Keratinocyte (primary cell): ENCODE measurements at regions not wholly inside any gene's neighbourhood (a gene's known extent, or its start where the extent isn't known, plus 50 kb on each side); places are given as distances from the start of the nearest gene placed in this dataset.

Experiments
- DNase-seq: peaks from one replicate; pipeline ENCODE4 v3.0.0-alpha.2; 2011; ENCODE audit warnings: low read depth, missing footprints, low spot score
- FAIRE-seq: peaks from 2 replicates; lab custom pipeline; 2011; peaks lifted over from hg19 to GRCh38; lab: Jason Lieb, UNC
- H2AFZ ChIP-seq: 2 replicates; pipeline ENCODE4 v1.6.0; 2012; ENCODE audit warnings: low read length, control low read depth, inconsistent platforms; ENCODE audit not compliant: control insufficient read depth
- H3K27ac ChIP-seq: 2 replicates; pipeline ENCODE4 v1.5.1; 2011; ENCODE audit warnings: low read length; ENCODE audit not compliant: control insufficient read depth, insufficient read depth
- H3K27me3 ChIP-seq: 3 replicates; pipeline ENCODE4 v1.6.0; 2011; ENCODE audit warnings: low read length; ENCODE audit not compliant: control insufficient read depth, insufficient read depth; ENCODE audit errors: extremely low read depth
- H3K36me3 ChIP-seq, 2 experiments: 2 replicates in 1 of 2; 3 replicates in 1 of 2; pipeline ENCODE4 v1.5.1; 2011; ENCODE audit warnings: low read length in 2 of 2, mild to moderate bottlenecking in 1 of 2; ENCODE audit not compliant: control insufficient read depth in 2 of 2, insufficient read depth in 2 of 2; ENCODE audit errors: extremely low read depth in 1 of 2
- H3K4me1 ChIP-seq: 3 replicates; pipeline ENCODE4 v1.5.1; 2011; ENCODE audit warnings: low read length; ENCODE audit not compliant: control insufficient read depth, insufficient read depth; ENCODE audit errors: extremely low read depth
- H3K4me2 ChIP-seq: 3 replicates; pipeline ENCODE4 v1.6.0; 2011; ENCODE audit warnings: low read depth, low read length; ENCODE audit not compliant: control insufficient read depth, insufficient read depth; ENCODE audit errors: extremely low read depth
- H3K4me3 ChIP-seq, 3 experiments: fragments of 200-600 bp in 1 of 3; sonication (generic) in 1 of 3; 2 replicates in 2 of 3; 3 replicates in 1 of 3; pipeline ENCODE4 v1.5.1; 2011 to 2016; ENCODE audit warnings: low read length in 3 of 3, mild to moderate bottlenecking in 3 of 3, control low read depth in 2 of 3, inconsistent platforms in 1 of 3, low read depth in 1 of 3, mixed read lengths in 1 of 3, mixed run types in 1 of 3, moderate library complexity in 1 of 3; ENCODE audit not compliant: control insufficient read depth in 2 of 3, insufficient read depth in 2 of 3; ENCODE audit errors: extremely low read depth in 1 of 3
- H3K79me2 ChIP-seq: 2 replicates; pipeline ENCODE4 v1.6.0; 2012; ENCODE audit warnings: low read length; ENCODE audit not compliant: control insufficient read depth, insufficient read depth
- H3K9ac ChIP-seq: 3 replicates; pipeline ENCODE4 v1.6.0; 2011; ENCODE audit warnings: low read length; ENCODE audit not compliant: control insufficient read depth, insufficient read depth; ENCODE audit errors: extremely low read depth
- H3K9me1 ChIP-seq: 3 replicates; pipeline ENCODE4 v1.6.0; 2011; ENCODE audit warnings: low read length; ENCODE audit not compliant: control insufficient read depth, insufficient read depth; ENCODE audit errors: extremely low read depth
- H3K9me3 ChIP-seq: 2 replicates; pipeline ENCODE4 v1.5.1; 2012; ENCODE audit warnings: low read depth, low read length; ENCODE audit not compliant: control insufficient read depth
- H4K20me1 ChIP-seq: 3 replicates; pipeline ENCODE4 v1.6.0; 2011; ENCODE audit warnings: low read length; ENCODE audit not compliant: control insufficient read depth, insufficient read depth; ENCODE audit errors: extremely low read depth
- CTCF ChIP-seq, 3 experiments: IDR thresholded peaks in 1 of 3; conservative IDR thresholded peaks in 1 of 3; optimal IDR thresholded peaks in 1 of 3; 2 replicates in 2 of 3; 3 replicates in 1 of 3; pipeline versions ENCODE3 to v1.5.1; 2011; ENCODE audit warnings: low read length in 3 of 3, mild to moderate bottlenecking in 3 of 3, moderate library complexity in 2 of 3, control low read depth in 1 of 3, inconsistent platforms in 1 of 3; ENCODE audit not compliant: insufficient read depth in 2 of 3; ENCODE audit errors: extremely low read depth in 1 of 3
- EZH2 ChIP-seq: IDR thresholded peaks from one replicate; pipeline ENCODE4 v1.6.1; 2012; ENCODE audit warnings: inconsistent platforms, mild to moderate bottlenecking, low read length, moderate library complexity
- dilution Hi-C: fragments of 300-500 bp; cut with MboI; formaldehyde crosslinking; loops from one replicate; pipeline ENCODE4 v1.7.0; 2020; ENCODE audit warnings: low sequenced_read_pairs; ENCODE audit not compliant: extremely low pct_ligation_motif_present

GRCh38 chr12:118709946-118710345 is 271.4 kb upstream of the SRRM4 start:
- Histone ChIP-seq H3K9me1 (no peaks in the 10 kb centered on the region), H4K20me1 (no peaks in the 10 kb centered on the region), H3K27me3 (no peaks in the 10 kb centered on the region), H3K4me2 (no peak overlapping the region), H3K79me2 (no peaks in the 10 kb centered on the region), H3K9ac (no peak overlapping the region), H3K4me3 (no peak overlapping the region), H3K9me3 (no peaks in the 10 kb centered on the region), H3K27ac (no peak overlapping the region), H3K36me3 (no peaks in the 10 kb centered on the region), H2AFZ (no peak overlapping the region), H3K4me1 (no peaks in the 10 kb centered on the region)
- DNase-seq, result no peak
- TF ChIP-seq EZH2 (no peak), CTCF (optimal IDR thresholded peaks at IDR 0.05 in 1 of 3, IDR thresholded peaks at IDR 0.05 in 1 of 3, conservative IDR thresholded peaks at IDR 0.05 in 1 of 3; ENCODE audit: extremely low read depth in 1 of 3, insufficient read depth in 2 of 3, low read length in 3 of 3) (no peak)
- dilution Hi-C loops, result no loop called here
- no peak for FAIRE-seq

GRCh38 chr12:118711185-118711584 is 270.2 kb upstream of the SRRM4 start:
- dilution Hi-C loops, result no loop called here
- H4K20me1 ChIP-seq, result no peaks in the 10 kb centered on the region
- H3K36me3 ChIP-seq, result no peaks in the 10 kb centered on the region
- no peaks in the 10 kb centered on the region for H3K79me2 ChIP-seq
- no peaks in the 10 kb centered on the region for H3K4me1 ChIP-seq
- H2AFZ ChIP-seq, result no peak overlapping the region
- H3K4me3 ChIP-seq, result no peak overlapping the region
- H3K9me3 ChIP-seq, result no peaks in the 10 kb centered on the region
- FAIRE-seq, result no peak
- H3K27me3 ChIP-seq, result no peaks in the 10 kb centered on the region
- no peak for TF ChIP-seq EZH2
- TF ChIP-seq CTCF (optimal IDR thresholded peaks at IDR 0.05 in 1 of 3, IDR thresholded peaks at IDR 0.05 in 1 of 3, conservative IDR thresholded peaks at IDR 0.05 in 1 of 3; ENCODE audit: extremely low read depth in 1 of 3, insufficient read depth in 2 of 3, low read length in 3 of 3), result no peak
- no peak overlapping the region for H3K9ac ChIP-seq
- no peak overlapping the region for H3K27ac ChIP-seq
- H3K9me1 ChIP-seq, result no peaks in the 10 kb centered on the region
- no peak overlapping the region for H3K4me2 ChIP-seq
- no peak for DNase-seq
